ENCODE measurements at regions not wholly inside any gene's neighbourhood (a gene's known extent, or its start where the extent isn't known, plus 50 kb on each side); places are given as distances from the start of the nearest gene placed in this dataset.

DNA sequence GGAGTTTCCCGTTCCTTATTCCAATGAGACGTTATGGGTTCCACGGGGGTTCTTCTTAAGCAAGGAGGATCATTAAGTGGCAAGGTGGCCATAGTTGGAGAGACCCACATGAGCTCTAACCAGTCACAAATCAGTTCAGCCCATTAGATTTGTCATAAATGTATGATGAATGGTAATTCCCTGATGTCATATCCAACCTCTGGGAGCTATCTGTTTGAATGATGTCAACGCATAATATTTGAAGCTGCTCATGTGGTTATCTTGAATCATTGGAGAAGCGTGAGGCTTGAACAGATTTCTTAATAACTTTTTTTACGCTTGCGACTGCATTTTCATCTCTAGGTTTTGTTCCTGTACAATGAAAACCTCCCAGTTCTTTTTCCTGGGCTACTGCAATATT is 270.4 kb upstream of the EEF2KMT start:
- TF ChIP-seq POLR2AphosphoS5 (IDR thresholded peaks at IDR 0.05; ENCODE audit: low read depth, low read length) (no peak), TAF1 (IDR thresholded peaks at IDR 0.05; ENCODE audit: borderline replicate concordance, insufficient read depth, low read length) (no peak), REST (IDR thresholded peaks at IDR 0.05; ENCODE audit: insufficient read depth in 1 of 2, low read depth in 2 of 2, low read length in 2 of 2) (no peak), SIN3A (IDR thresholded peaks at IDR 0.05; ENCODE audit: borderline replicate concordance, insufficient read depth, low read length) (no peak), FOXP2 (optimal IDR thresholded peaks at IDR 0.05; ENCODE audit: borderline replicate concordance, extremely low read depth, extremely low read length, insufficient read depth) (no peak)
